Activated CD4-positive, alpha-beta T cell treated with anti-CD3 and anti-CD28 coated beads for 1 hour (primary cell): ENCODE measurements at regions not wholly inside any gene's neighbourhood (a gene's known extent, or its start where the extent isn't known, plus 50 kb on each side); places are given as distances from the start of the nearest gene placed in this dataset.

Experiments used
- DNase-seq: peaks from one replicate; pipeline ENCODE4 v3.0.0-alpha.2; 2020

- DNase-seq, result no peak
These were observed 210.9 kb downstream of the LTN1 start for GRCh38 chr21:28781602-28782276.

GRCh38 chr21:28779914-28780313, 212.8 kb downstream of the LTN1 start:
- no peak for DNase-seq

- DNase-seq, result no peak
These were observed 216.4 kb downstream of the LTN1 start for GRCh38 chr21:28776251-28776650.

DNA sequence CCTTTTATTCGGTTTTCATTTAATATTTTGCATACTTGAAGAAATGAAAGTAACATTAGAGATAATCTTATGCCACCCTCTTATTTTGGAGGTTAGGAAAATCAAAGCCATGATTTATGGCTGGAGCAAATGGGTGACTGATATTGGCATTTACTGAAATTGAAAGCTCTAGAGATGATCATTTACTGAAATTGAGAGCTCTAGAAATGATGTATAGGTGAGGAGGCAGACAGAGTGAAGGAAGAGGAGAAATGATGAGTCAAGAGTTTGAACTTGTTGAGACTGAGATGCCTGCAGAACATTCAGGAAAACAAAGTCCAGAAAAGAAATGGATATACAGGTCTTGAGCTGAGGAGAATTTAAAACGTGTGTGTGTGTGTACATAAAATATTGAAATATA, 217.6 kb downstream of the LTN1 start:
- DNase-seq, result no peak

GRCh38 chr21:28773036-28773435, 219.6 kb downstream of the LTN1 start:
- DNase-seq, result no peak

DNA sequence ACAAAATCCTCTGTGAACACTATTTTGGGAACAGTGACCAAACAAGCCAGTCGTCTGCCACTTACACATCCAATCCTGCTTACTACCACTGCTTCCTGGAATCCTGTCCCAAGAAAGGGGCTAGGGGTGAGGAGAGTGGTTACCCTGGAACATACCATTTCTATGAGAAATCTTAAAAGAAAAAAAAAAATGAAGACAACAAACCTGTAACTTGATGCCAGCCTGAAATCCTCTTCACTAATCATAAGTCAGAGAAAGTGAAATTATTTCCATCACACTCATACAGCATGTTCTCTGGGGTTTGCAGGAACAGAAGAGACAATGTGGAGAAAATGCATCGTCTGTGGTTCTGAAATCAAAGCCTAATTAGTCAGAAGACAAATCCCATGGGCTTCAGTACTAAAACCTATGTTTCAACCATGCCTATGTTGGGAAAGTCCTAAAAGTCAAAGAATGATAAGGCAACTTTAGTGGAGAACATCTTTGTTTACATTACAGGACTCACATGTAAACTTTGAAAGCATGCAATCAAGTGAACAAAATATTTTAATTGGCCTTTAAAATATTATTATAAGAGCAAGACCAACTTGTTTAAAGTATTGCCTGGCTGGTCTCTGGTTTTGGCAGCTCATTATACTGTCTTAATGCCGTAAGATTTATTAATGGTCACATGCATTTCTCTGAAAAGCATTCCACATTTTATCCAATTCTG, 220.7 kb downstream of the LTN1 start:
- no peak for DNase-seq

- DNase-seq, result no peak
These were observed 221.6 kb downstream of the LTN1 start for GRCh38 chr21:28770867-28771661.

- DNase-seq, result no peak
These were observed 223.0 kb downstream of the LTN1 start for GRCh38 chr21:28769683-28770082.

- no peak for DNase-seq
These were observed 223.9 kb downstream of the LTN1 start for GRCh38 chr21:28768753-28769152.

DNA sequence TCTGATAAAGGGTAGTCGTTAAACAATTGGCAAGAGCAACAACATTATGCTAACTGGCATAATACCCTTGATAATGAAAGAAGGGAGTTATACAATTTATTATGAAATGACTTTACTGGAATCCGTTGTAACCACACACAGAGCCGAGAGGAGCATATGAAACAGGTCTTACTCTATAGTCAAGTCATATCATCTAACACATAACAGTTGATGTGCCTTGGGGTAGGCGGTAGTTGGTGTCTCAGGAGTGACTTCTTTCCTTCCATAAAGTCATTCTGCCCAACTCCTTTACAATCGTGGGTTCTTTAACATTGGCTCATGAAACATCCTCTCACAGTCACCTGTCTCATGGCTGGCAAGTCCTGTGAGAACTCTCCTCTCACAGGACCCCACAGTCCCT, 225.2 kb downstream of the LTN1 start:
- DNase-seq, result no peak

DNA sequence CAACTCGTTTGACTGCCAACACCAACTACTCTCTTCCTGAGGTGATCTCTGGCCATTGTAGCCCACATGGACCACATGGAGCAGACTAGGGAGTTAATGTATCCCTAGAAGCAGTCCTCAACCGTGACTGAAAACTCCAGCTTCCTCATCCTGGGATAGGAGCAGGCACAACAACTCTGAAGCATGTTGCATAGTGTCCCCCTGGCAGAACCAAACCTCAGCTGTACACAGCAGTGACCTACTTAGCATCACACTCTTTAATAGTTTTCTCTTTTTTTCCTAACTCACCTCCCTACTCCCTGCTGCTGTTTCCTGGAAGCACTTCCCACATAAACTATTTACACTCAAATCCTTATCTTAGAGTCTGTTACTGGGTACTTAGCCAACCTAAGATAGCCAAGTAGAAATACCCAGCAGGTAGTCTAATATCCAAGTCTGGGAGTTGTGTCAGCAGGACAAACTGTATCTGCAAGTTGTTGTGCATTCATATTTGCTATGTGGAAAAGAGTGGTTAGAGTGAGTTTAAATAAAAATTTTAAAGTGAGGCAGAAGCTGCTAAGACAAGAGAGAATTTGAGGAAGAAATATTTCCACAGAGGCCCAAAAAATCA, 228.8 kb downstream of the LTN1 start:
- no peak for DNase-seq

GRCh38 chr21:28762357-28762735, 230.3 kb downstream of the LTN1 start:
- DNase-seq, result no peak

DNA sequence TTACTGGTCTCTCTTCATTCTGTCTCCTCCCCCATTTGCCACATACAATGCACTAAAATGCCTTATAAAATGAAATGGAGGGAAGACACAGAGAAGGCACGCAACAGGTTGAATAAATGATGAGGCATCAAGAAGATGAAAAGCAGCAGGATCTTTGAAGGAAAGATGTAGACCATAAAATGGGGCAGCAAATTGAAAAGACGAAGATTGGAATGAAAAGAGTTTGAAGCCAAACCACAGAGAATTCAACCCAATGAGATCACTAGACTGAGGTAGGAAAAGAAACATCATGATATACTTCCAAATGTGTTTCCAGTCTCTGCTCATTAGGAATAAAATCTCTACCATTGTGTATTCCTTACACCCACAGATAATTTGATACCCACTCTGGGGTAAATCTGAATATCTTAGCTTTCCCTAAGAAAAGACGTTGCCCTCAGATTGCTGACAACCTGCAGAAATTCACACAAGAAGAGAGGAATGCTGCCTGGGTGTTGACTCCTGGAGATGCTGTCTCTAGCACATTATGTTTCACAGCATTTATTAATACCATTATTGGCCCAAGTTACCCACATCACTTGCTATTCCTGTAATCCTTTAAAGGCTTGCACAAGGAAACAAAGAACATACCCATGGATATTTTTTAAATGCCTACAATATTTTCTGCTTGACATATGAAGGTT, 230.9 kb downstream of the LTN1 start:
- DNase-seq, result no peak

GRCh38 chr21:28758883-28759242, 233.8 kb downstream of the LTN1 start:
- DNase-seq, result no peak

GRCh38 chr21:28758042-28758882, 234.4 kb downstream of the LTN1 start:
- no peak for DNase-seq

- no peak for DNase-seq
These were observed 237.8 kb downstream of the LTN1 start for GRCh38 chr21:28754862-28755261.

DNA sequence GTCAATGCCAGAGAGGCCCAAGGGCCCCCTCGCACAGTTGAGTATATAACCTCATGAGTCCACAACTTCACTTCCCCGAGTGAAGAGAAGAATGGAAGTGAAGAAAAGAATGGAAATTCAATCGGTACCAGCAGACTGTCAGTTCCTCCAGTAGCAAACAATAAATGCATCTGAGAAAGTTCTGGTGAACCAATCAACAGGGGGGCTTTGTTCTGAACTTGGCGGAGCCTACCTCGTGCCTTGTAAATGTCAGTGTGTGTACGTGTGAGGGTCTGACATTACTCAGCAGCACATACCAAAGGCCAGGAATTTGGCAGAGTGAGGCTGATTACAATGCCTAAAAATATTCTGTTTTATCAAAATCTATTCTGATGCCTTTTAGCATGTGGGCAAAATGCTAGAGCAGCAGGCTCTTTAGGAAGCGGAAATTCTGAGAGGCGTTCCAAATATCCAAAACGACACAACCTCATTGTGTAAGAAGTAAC, 238.5 kb downstream of the LTN1 start:
- DNase-seq, result no peak

DNA sequence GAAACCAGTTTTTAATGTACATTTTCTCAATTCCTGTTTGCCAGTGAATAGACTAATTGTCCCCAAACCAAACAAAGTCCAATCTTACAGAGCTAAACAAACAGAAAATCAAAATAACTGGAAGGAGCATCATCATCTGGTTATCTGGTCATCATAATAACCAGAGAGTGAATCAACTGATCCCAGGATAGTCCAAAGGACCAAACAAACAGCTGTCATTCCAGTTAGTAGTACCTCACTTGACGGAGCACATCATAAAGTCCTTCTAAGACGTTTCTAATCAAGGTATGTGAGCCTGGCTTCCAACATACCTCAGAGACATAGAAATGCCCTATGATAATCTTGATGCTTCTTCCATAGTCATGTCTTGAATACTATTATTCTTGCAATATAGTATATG, 240.5 kb downstream of the LTN1 start:
- DNase-seq, result no peak

- DNase-seq, result no peak
These were observed 241.5 kb downstream of the LTN1 start for GRCh38 chr21:28751176-28751575.

DNA sequence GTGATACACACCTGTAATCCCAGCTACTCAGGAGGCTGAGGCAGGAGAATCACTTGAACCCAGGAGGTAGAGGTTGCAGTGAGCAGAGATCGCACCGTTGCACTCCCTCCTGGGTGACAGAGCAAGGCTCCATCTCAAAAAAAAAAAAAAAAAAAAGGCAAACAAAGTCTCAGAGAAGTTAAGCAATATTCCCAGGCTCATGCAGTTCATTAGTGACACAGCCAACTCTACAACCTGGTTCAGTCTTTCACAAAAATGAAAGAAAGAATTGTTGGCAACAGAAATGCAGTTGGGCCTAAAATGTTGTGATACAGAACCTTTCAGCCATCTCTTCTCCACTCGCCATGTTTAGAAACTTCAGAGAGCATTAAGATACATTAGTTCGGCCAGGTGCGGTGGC, 242.1 kb downstream of the LTN1 start:
- no peak for DNase-seq

DNA sequence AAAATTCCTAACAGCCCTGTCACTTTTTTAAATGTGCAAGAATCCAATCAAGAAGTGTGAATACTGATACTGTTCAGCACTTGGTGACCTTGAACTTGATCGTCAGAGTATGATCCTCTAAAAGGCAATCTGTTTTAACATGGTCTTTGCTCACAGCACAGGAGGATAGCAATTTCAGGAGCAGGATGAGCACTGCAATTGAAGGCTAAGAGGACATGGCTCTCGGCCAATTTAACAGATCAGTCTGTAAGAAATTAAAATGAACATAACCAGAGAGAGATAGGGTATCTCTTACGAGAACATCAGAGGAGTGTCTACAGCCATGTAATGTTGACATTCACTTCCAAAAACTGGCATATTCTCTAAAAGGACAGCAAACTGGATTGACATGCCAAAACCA, 243.1 kb downstream of the LTN1 start:
- DNase-seq, result no peak

GRCh38 chr21:28747464-28747863, 245.2 kb downstream of the LTN1 start:
- no peak for DNase-seq
